Stimulated activated effector memory CD8-positive, alpha-beta T cell treated with anti-CD3 and anti-CD28 coated beads, Interleukin-12 subunit alpha, Interleukin-12 subunit beta, amount 100 ng/mL, for 72 hours (primary cell): ENCODE measurements at regions not wholly inside any gene's neighbourhood (a gene's known extent, or its start where the extent isn't known, plus 50 kb on each side); places are given as distances from the start of the nearest gene placed in this dataset.

Source experiments
- ATAC-seq: fragments of 150-1000 bp; cut with Tn5 transposase; 2 replicates; pipeline ENCODE4 v1.10.0; 2021
- DNase-seq, 2 donors: peaks; one replicate each; pipeline ENCODE4 v3.0.0; 2021 to 2022; ENCODE audit warnings: low spot score in 2 of 2
- H3K27ac Mint-ChIP-seq: one replicate; pipeline ENCODE4 v1.8.0; 2022; ENCODE audit warnings: mild to moderate bottlenecking, mixed read lengths
- H3K36me3 Mint-ChIP-seq: one replicate; pipeline ENCODE4 v1.8.0; 2022; ENCODE audit warnings: mild to moderate bottlenecking, mixed read lengths
- H3K4me1 Mint-ChIP-seq: one replicate; pipeline ENCODE4 v1.8.0; 2022; ENCODE audit warnings: mixed read lengths
- H3K4me3 Mint-ChIP-seq: one replicate; pipeline ENCODE4 v1.8.0; 2022; ENCODE audit warnings: mild to moderate bottlenecking, mixed read lengths
- H3K9me3 Mint-ChIP-seq: one replicate; pipeline ENCODE4 v1.8.0; 2022; ENCODE audit warnings: mixed read lengths

DNA sequence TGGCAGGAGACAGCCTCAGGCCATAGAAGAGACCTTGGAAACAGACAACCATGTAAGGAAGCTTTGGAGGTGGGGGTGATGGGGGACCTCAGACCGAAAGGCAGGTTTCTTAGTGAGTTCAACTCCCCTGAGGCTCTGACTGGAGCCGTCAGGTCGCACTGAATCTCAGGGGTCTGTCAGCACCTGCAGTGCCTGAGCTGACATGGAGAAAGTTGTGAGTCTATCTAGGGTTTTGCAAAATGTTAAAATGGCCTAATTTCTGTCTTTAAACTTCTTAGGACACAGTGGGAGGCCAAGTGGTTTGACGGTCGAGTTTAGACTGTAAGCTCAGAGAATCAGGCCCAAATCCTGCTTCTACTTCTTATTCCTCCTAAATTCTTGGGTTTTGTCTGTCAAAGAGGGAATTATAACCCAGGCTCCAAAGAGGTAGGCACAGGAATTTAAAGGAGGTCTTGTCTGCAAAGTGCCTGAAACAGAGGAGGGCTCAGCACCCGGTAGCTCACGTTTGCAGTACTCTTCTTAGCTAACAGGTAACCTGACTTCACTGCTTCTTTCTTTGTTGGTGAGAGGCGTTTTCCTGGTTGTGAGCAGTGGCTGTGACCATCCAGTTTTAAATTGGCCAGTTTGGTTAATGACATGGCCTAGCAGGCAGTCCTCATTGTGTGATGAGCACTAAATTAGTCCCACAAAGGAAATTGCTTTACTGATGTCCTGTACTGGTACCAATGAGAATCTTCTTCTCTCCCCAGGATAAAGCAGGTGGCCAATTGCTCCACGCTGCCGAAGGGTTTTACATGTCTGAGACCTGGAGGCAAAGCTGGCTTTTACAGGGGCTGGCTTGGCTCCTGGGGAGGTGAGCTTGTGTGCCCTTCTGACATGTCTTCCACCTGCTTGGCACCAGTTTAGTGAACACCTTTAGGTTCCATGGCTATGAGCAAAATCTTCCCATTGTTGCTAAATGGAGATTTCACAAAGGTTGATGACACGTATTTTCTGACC is 95.7 kb downstream of the MYCN start:
- Mint-ChIP-seq H3K4me1 (no peaks in the 10 kb centered on the region), H3K36me3 (no peaks in the 10 kb centered on the region), H3K9me3 (peaks cover 10% of the 10 kb centered on the region), H3K27ac (no peak overlapping the region), H3K4me3 (no peak overlapping the region)
- ATAC-seq, result no peak
- DNase-seq, result no peak

DNA sequence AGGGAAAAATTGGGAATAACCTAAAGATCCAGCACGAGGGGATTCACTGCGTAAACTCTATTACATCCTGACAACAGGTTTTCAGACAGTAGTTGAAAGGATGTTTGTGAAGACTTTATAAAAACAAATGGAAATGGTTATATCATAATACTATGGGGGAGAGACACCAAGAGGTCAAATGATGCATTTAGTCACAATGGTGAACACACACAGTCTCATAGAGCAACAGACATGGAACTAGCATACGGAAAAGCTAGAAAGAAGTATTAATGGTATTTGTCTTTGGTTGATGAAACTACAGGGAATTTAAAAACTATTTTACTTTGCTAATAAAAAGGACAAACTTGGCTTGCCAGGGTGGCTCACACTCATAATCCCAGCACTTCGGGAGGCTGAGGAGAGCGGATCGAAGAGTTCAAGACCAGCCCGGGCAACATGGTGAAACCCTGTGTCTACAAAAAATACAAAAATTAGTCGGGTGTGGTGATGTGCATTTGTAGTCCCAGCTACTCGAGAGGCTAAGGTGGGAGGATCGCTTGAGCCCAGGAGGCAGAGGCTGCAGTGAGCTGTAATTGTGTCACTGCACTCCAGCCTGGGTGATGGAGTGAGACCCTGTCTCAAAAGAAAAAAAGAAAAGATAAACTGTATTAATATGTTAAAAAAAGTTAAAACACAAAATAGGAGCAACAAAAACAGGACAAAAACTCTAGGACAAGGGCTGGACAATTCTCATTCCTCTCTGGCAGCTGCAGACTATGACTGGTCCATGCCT is 94.8 kb downstream of the MYCN start:
- no peaks in the 10 kb centered on the region for H3K4me1 Mint-ChIP-seq
- H3K36me3 Mint-ChIP-seq, result no peaks in the 10 kb centered on the region
- no peak overlapping the region for H3K4me3 Mint-ChIP-seq
- DNase-seq (no peak), ATAC-seq (no peak)
- H3K9me3 Mint-ChIP-seq, result peaks cover 10% of the 10 kb centered on the region
- no peak overlapping the region for H3K27ac Mint-ChIP-seq

- no peaks in the 10 kb centered on the region for H3K4me1 Mint-ChIP-seq
- DNase-seq (no peak), ATAC-seq (no peak)
- no peak overlapping the region for H3K27ac Mint-ChIP-seq
- H3K4me3 Mint-ChIP-seq, result no peak overlapping the region
- H3K36me3 Mint-ChIP-seq, result no peaks in the 10 kb centered on the region
- H3K9me3 Mint-ChIP-seq, result peaks cover 6% of the 10 kb centered on the region
Measured at GRCh38 chr2:16034151-16034974, 94.0 kb downstream of the MYCN start.

DNA sequence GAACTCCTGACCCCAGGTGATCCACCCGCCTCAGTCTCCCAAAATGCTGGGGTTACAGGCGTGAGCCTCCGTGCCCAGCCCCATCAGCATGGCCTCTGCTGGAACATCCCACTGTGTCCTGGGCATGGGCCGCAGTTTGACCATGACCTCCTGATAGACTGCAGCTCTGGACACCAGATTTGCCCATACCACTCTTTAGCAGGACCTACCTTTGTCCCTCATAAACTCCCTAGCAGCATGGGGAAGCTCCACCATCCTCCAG is 92.6 kb downstream of the MYCN start:
- ATAC-seq (no peak), DNase-seq (no peak)
- Mint-ChIP-seq H3K36me3 (no peaks in the 10 kb centered on the region), H3K27ac (no peak overlapping the region), H3K4me1 (no peaks in the 10 kb centered on the region), H3K4me3 (no peak overlapping the region), H3K9me3 (peaks cover 5% of the 10 kb centered on the region)

DNA sequence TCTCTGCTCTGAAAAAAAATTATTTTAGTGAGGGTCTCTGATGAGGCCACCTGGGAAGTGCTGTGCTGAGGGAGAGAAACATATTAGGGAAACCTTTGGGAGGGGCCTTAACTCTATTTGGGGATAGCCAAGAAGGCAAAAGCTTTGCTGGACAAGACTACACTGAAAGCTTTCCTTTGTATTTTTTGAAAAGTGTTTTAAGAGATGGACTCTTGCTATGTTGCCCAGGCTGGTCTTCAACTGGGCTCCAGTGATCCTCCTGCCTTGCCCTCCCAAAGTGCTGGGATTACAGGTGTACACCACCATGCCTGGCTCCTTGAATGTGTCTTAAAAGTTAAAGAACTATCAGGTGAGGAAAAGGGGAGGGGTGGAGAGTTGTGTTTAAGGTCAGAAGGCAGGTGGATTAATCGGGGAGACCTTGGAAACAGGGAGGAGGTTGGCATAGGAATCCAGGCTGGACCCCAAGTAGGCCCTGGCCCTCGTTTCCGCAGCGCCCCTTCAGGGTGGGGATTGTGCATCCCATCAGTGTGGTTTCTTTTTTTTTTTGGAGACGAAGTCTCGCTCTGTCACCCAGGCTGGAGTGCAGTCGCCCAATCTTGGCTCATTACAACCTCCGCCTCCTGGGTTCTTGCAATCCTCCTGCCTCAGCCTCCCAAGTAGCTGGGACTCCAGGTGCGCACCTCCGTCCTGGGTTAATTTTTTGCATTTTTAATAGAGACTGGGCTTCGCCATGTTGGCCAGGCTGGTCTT is 92.1 kb downstream of the MYCN start:
- Mint-ChIP-seq H3K4me1 (no peaks in the 10 kb centered on the region), H3K9me3 (peaks cover 5% of the 10 kb centered on the region), H3K4me3 (no peak overlapping the region), H3K27ac (no peak overlapping the region), H3K36me3 (no peaks in the 10 kb centered on the region)
- DNase-seq (no peak), ATAC-seq (no peak)

DNA sequence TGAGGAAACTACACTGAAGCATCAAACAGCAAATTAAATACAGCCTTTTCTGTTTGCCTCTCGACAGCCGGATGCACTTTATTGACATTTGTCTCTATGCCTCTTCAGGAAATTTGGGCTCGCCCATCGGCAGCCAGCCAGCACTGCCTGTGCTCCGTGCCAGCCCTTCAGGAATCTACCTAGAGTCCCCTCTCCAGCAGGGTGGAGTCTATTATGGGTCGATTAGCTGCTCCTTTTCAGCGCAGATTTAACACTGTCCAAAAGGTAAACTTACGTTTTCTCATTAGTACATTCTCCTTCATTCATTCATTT is 91.5 kb downstream of the MYCN start:
- Mint-ChIP-seq H3K9me3 (peaks cover 5% of the 10 kb centered on the region), H3K27ac (no peak overlapping the region), H3K36me3 (no peaks in the 10 kb centered on the region), H3K4me1 (no peaks in the 10 kb centered on the region), H3K4me3 (no peak overlapping the region)
- ATAC-seq (no peak), DNase-seq (no peak)

GRCh38 chr2:16031058-16031847 is 90.9 kb downstream of the MYCN start:
- Mint-ChIP-seq H3K36me3 (no peaks in the 10 kb centered on the region), H3K4me1 (no peaks in the 10 kb centered on the region), H3K27ac (no peak overlapping the region), H3K9me3 (peaks cover 5% of the 10 kb centered on the region), H3K4me3 (no peak overlapping the region)
- ATAC-seq (no peak), DNase-seq (no peak)

- no peak for ATAC-seq
- H3K9me3 Mint-ChIP-seq, result peaks cover 5% of the 10 kb centered on the region
- no peaks in the 10 kb centered on the region for H3K4me1 Mint-ChIP-seq
- no peak for DNase-seq
- no peak overlapping the region for H3K27ac Mint-ChIP-seq
- no peak overlapping the region for H3K4me3 Mint-ChIP-seq
- no peaks in the 10 kb centered on the region for H3K36me3 Mint-ChIP-seq
Measured at GRCh38 chr2:16030206-16031057, 90.1 kb downstream of the MYCN start.

- no peaks in the 10 kb centered on the region for H3K4me1 Mint-ChIP-seq
- ATAC-seq (no peak), DNase-seq (no peak)
- no peak overlapping the region for H3K4me3 Mint-ChIP-seq
- H3K27ac Mint-ChIP-seq, result no peak overlapping the region
- H3K36me3 Mint-ChIP-seq, result no peaks in the 10 kb centered on the region
- peaks cover 4% of the 10 kb centered on the region for H3K9me3 Mint-ChIP-seq
Measured at GRCh38 chr2:16028644-16029043, 88.3 kb downstream of the MYCN start.

GRCh38 chr2:16026816-16027501 is 86.6 kb downstream of the MYCN start:
- peaks cover 4% of the 10 kb centered on the region for H3K9me3 Mint-ChIP-seq
- no peaks in the 10 kb centered on the region for H3K4me1 Mint-ChIP-seq
- ATAC-seq (no peak), DNase-seq (no peak)
- H3K4me3 Mint-ChIP-seq, result no peak overlapping the region
- no peak overlapping the region for H3K27ac Mint-ChIP-seq
- no peaks in the 10 kb centered on the region for H3K36me3 Mint-ChIP-seq

GRCh38 chr2:16025876-16026640 is 85.7 kb downstream of the MYCN start:
- ATAC-seq, result no peak
- Mint-ChIP-seq H3K9me3 (peaks cover 4% of the 10 kb centered on the region), H3K27ac (no peak overlapping the region), H3K4me1 (no peaks in the 10 kb centered on the region), H3K4me3 (no peak overlapping the region), H3K36me3 (no peaks in the 10 kb centered on the region)
- no peak for DNase-seq

DNA sequence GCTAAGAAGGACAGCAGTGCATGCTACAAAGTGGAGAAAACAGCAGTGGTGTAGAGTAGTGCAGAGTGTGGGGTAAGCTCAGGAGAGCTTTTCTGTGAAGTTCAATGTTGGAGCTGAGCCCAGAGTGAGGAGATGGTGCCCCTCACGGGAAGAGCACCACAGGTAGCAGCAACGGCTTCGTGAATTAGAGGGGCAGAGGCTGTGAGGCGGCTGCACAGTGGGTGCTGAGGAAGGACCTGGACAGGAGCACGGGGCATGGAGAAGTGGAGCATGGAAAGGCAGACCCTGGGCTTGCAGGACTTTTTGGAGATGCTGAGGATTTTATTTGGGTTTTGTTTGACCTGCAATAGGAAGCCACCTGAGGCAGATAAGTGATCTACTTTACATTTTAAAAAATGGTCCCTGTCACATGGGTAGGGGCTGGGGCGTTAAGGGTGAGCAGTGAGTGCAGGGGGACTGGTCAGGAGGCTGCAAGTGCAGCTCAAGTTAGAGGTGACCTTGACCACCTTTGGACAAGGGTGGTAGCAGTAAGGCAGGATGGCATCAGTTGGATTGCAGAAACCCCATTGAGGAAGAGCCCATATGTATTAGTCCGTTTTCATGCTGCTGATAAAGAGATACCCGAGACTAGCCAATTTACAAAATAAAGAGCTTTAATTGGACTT is 85.0 kb downstream of the MYCN start:
- Mint-ChIP-seq H3K4me3 (no peak overlapping the region), H3K4me1 (no peaks in the 10 kb centered on the region), H3K9me3 (peaks cover 4% of the 10 kb centered on the region), H3K27ac (no peak overlapping the region), H3K36me3 (no peaks in the 10 kb centered on the region)
- no peak for DNase-seq
- no peak for ATAC-seq
